Lower lobe of right lung (tissue), 2 donors: ENCODE measurements at regions not wholly inside any gene's neighbourhood (a gene's known extent, or its start where the extent isn't known, plus 50 kb on each side); places are given as distances from the start of the nearest gene placed in this dataset.

Source experiments
- ATAC-seq, 2 donors: fragments of 200-7000 bp; cut with Tn5 transposase; one replicate each; pipeline ENCODE4 v1.9.1; 2020 to 2022; ENCODE audit warnings: mild to moderate bottlenecking in 2 of 2, moderate library complexity in 2 of 2
- DNase-seq: peaks from one replicate; pipeline ENCODE4 v3.0.0-alpha.2; 2020
- H3K27ac ChIP-seq: fragments of 200-600 bp; one replicate; pipeline ENCODE4 v1.8.0; 2022
- H3K27me3 ChIP-seq: fragments of 200-600 bp; one replicate; pipeline ENCODE4 v1.8.0; 2022; ENCODE audit warnings: low read depth
- H3K36me3 ChIP-seq: fragments of 200-600 bp; one replicate; pipeline ENCODE4 v1.8.0; 2022; ENCODE audit warnings: mild to moderate bottlenecking
- H3K4me1 ChIP-seq: fragments of 200-600 bp; one replicate; pipeline ENCODE4 v1.8.0; 2022
- H3K4me3 ChIP-seq: fragments of 200-600 bp; one replicate; pipeline ENCODE4 v1.8.0; 2022; ENCODE audit warnings: mild to moderate bottlenecking
- H3K9me3 ChIP-seq: fragments of 200-600 bp; one replicate; pipeline ENCODE4 v1.8.0; 2022
- CTCF ChIP-seq: fragments of 200-600 bp; IDR thresholded peaks from one replicate; pipeline ENCODE4 v1.8.0; 2022; ENCODE audit warnings: antibody characterized with exemption, mild to moderate bottlenecking
- intact Hi-C: fragments of 100-400 bp; cut with DNase I; formaldehyde crosslinking; loops from one replicate; pipeline ENCODE4 v1.11.0; 2022
- donor health status: DM: no; HTN: yes; CAD: no; lungs with severe emphysema.

DNA sequence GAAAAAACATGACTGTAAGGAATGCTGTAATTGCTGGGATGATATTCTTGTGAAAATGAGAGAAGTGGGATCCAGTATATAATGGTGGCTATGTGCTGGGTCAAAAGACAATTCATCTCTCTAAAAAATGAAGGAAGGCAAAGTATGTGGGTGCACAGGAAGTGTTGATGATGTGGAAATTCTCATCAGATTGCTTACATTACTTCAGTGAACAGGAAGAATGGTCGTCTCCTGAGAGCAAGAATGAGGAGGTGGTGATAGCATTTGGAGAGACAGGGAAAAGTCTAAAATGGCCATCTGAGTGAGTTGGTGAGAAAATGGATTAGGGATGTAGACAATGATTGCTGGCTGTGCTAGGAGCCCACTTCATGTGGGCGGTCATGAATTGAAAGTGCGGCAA, 253.5 kb upstream of the NREP start:
- Histone ChIP-seq H3K9me3 (no peaks in the 10 kb centered on the region), H3K27ac (no peak overlapping the region), H3K4me1 (peaks cover 7% of the 10 kb centered on the region), H3K27me3 (no peaks in the 10 kb centered on the region), H3K36me3 (no peaks in the 10 kb centered on the region), H3K4me3 (no peak overlapping the region)
- no peak for ATAC-seq
- no peak for TF ChIP-seq CTCF
- intact Hi-C loops: no loop called here
- DNase-seq: no peak

- no peak overlapping the region for H3K4me3 ChIP-seq
- H3K27me3 ChIP-seq: no peaks in the 10 kb centered on the region
- intact Hi-C loops: no loop called here
- no peak for TF ChIP-seq CTCF
- peaks cover 2% of the 10 kb centered on the region for H3K4me1 ChIP-seq
- ATAC-seq (no peak), DNase-seq (no peak)
- no peak overlapping the region for H3K27ac ChIP-seq
- H3K9me3 ChIP-seq: no peaks in the 10 kb centered on the region
- H3K36me3 ChIP-seq: no peaks in the 10 kb centered on the region
Observed at GRCh38 chr5:112006721-112007120, 249.7 kb upstream of the NREP start.

- Histone ChIP-seq H3K9me3 (no peaks in the 10 kb centered on the region), H3K27ac (no peak overlapping the region), H3K4me1 (no peaks in the 10 kb centered on the region), H3K4me3 (no peak overlapping the region), H3K27me3 (no peaks in the 10 kb centered on the region), H3K36me3 (no peaks in the 10 kb centered on the region)
- intact Hi-C loops: no loop called here
- DNase-seq (no peak), ATAC-seq (no peak)
- no peak for TF ChIP-seq CTCF
Observed at GRCh38 chr5:112005623-112005930, 248.6 kb upstream of the NREP start.

- H3K27ac ChIP-seq: no peak overlapping the region
- ATAC-seq (no peak), DNase-seq (no peak)
- H3K36me3 ChIP-seq: no peaks in the 10 kb centered on the region
- no peak overlapping the region for H3K4me3 ChIP-seq
- no peaks in the 10 kb centered on the region for H3K9me3 ChIP-seq
- intact Hi-C loops: no loop called here
- no peaks in the 10 kb centered on the region for H3K4me1 ChIP-seq
- no peak for TF ChIP-seq CTCF
- H3K27me3 ChIP-seq: no peaks in the 10 kb centered on the region
Observed at GRCh38 chr5:112004867-112005622, 248.1 kb upstream of the NREP start.

DNA sequence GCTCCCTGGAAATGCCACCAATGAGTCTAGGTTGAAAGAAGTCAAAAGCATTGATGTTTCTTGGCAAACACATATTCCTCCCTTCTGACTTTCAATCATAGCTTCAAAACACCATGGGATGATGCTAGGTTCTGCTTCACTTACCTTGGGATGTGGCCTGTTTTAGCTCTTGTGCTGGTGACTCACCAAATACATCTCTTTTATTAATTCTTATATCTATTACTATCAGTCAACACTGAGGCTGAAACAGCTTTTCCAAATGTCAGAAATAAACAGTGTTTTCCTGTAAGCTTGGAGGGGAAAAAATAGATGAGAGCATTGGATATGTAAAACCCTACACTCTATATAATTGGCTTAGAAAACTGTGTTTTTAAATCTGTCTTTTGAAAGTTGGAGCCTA, 245.4 kb upstream of the NREP start:
- Histone ChIP-seq H3K9me3 (no peaks in the 10 kb centered on the region), H3K27ac (no peak overlapping the region), H3K4me1 (no peaks in the 10 kb centered on the region), H3K27me3 (no peaks in the 10 kb centered on the region), H3K4me3 (no peak overlapping the region), H3K36me3 (no peaks in the 10 kb centered on the region)
- no peak for ATAC-seq
- intact Hi-C loops: no loop called here
- DNase-seq: no peak
- TF ChIP-seq CTCF: no peak
